Fibroblast of pulmonary artery (primary cell): ENCODE measurements at regions not wholly inside any gene's neighbourhood (a gene's known extent, or its start where the extent isn't known, plus 50 kb on each side); places are given as distances from the start of the nearest gene placed in this dataset.

Experiments
- DNase-seq: peaks from one replicate; pipeline ENCODE4 v3.0.0-alpha.2; 2010; ENCODE audit warnings: low read depth
- H3K4me3 ChIP-seq: replicated peaks from 2 replicates; pipeline ENCODE4 v1.5.1; 2011; ENCODE audit warnings: low read depth, mild to moderate bottlenecking, control low read depth, low read length, moderate library complexity
- TF ChIP-seq, protein P1 (sequence below): IDR thresholded peaks from 2 replicates; pipeline ENCODE4 v1.5.1; 2011; ENCODE audit warnings: mild to moderate bottlenecking, control low read depth, low read length, inconsistent platforms; ENCODE audit errors: missing control alignments

- TF ChIP-seq, protein P1, sequence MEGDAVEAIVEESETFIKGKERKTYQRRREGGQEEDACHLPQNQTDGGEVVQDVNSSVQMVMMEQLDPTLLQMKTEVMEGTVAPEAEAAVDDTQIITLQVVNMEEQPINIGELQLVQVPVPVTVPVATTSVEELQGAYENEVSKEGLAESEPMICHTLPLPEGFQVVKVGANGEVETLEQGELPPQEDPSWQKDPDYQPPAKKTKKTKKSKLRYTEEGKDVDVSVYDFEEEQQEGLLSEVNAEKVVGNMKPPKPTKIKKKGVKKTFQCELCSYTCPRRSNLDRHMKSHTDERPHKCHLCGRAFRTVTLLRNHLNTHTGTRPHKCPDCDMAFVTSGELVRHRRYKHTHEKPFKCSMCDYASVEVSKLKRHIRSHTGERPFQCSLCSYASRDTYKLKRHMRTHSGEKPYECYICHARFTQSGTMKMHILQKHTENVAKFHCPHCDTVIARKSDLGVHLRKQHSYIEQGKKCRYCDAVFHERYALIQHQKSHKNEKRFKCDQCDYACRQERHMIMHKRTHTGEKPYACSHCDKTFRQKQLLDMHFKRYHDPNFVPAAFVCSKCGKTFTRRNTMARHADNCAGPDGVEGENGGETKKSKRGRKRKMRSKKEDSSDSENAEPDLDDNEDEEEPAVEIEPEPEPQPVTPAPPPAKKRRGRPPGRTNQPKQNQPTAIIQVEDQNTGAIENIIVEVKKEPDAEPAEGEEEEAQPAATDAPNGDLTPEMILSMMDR: no peak
- no peak overlapping the region for H3K4me3 ChIP-seq
These were observed 141.6 kb downstream of the BUD13 start for GRCh38 chr11:116631201-116631600.

DNA sequence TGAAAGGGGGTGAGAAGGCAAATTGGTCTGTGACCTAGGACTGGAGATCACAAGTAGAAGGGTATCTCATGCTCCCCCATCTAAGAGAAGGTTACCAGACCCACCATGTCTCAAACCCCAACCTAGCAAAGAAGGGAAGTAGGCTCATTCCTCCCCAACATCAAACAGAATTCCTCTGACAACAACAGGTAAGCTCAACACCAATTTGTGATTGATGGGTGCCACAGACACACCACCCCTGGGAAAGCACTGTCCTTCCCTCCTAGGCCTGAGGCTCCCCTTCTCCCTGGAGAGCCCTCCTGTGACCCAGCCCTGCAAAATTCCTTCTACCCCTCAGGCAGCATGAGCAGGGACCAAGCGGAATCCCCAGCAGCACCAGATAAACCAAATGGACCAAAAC lies 154.3 kb downstream of the BUD13 start:
- TF ChIP-seq, protein P1: no peak
- H3K4me3 ChIP-seq: no peak overlapping the region
- no peak for DNase-seq

More at GRCh38 chr11:116631201-116631600, 141.6 kb downstream of the BUD13 start:
- no peak for DNase-seq

GRCh38 chr11:116615211-116615865 lies 157.4 kb downstream of the BUD13 start:
- TF ChIP-seq, protein P1: no peak
- no peak for DNase-seq
- no peak overlapping the region for H3K4me3 ChIP-seq

GRCh38 chr11:116614306-116615210 lies 158.2 kb downstream of the BUD13 start:
- no peak overlapping the region for H3K4me3 ChIP-seq
- DNase-seq: no peak
- TF ChIP-seq, protein P1: no peak

- DNase-seq: no peak
- TF ChIP-seq, protein P1: no peak
- H3K4me3 ChIP-seq: no peak overlapping the region
These were observed 159.4 kb downstream of the BUD13 start for GRCh38 chr11:116613206-116613875.

DNA sequence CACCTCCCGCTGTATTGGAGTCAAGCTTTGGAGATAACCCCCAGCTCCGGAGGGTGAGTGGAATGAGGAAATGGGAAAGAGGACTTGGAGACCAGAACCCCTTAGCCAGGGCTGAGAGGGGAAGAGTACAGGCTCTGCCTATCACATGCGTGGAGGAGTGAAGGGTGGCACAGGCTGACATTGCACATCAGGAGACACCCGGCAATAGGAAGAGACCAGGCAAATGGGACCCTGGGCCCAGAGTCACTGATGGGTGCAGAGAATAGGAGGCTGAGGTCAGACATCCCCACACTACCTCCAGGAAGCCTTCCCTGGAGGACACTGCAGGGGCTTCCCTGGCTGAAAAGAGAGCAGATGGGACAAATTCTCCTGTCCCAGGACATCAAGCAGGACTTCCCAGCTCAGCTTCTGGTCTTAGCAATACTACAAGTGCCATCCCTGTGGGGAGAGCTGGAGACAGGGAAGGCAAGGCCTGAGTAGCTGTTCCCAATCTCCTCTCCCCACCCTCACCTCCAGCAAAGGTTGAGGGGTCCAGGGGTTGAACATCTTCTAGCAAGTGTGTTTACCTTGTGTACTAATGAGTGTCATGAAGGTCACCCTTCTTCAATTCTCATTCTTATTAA lies 160.7 kb downstream of the BUD13 start:
- no peak overlapping the region for H3K4me3 ChIP-seq
- no peak for DNase-seq
- TF ChIP-seq, protein P1: no peak
